Fibroblast of villous mesenchyme (primary cell): ENCODE measurements at regions not wholly inside any gene's neighbourhood (a gene's known extent, or its start where the extent isn't known, plus 50 kb on each side); places are given as distances from the start of the nearest gene placed in this dataset.
A peak's percentile ranks its signal among the peaks of the same experiment; 100 is the strongest.
"Not testable (repeated sequence)": the region's sequence is repeated elsewhere in the genome, so short reads cannot be mapped to it uniquely, and the experiment has no call there.

Experiments used
- DNase-seq: peaks from one replicate; pipeline ENCODE4 v3.0.0-alpha.2; 2010; ENCODE audit warnings: low read depth
- H3K4me3 ChIP-seq: 2 replicates; pipeline ENCODE4 v1.5.1; 2011; ENCODE audit warnings: low read depth, mild to moderate bottlenecking, low read length
- CTCF ChIP-seq: IDR thresholded peaks from 2 replicates; pipeline ENCODE4 v1.5.1; 2012; ENCODE audit warnings: low read depth, mild to moderate bottlenecking, low read length; ENCODE audit not compliant: insufficient read depth

- no peak for TF ChIP-seq CTCF
- H3K4me3 ChIP-seq, result no peak overlapping the region
- peak; percentile 19 for DNase-seq
Observed at GRCh38 chr7:35871856-35872255, 71.0 kb downstream of the SEPTIN7 start.

- no peak for TF ChIP-seq CTCF
- H3K4me3 ChIP-seq, result no peak overlapping the region
- no peak for DNase-seq
Observed at GRCh38 chr7:35874886-35875285, 74.0 kb downstream of the SEPTIN7 start.

GRCh38 chr7:35875292-35875691, 74.4 kb downstream of the SEPTIN7 start:
- TF ChIP-seq CTCF, result no peak

GRCh38 chr7:35878351-35878750, 77.5 kb downstream of the SEPTIN7 start:
- no peak overlapping the region for H3K4me3 ChIP-seq
- no peak for DNase-seq
- TF ChIP-seq CTCF, result no peak

More at GRCh38 chr7:35875292-35875691, 74.4 kb downstream of the SEPTIN7 start:
- H3K4me3 ChIP-seq, result no peak overlapping the region
- DNase-seq, result no peak

GRCh38 chr7:35887430-35887829, 86.6 kb downstream of the SEPTIN7 start:
- not testable (repeated sequence) for DNase-seq, H3K4me3 ChIP-seq

- DNase-seq, result no peak
- TF ChIP-seq CTCF, result no peak
- H3K4me3 ChIP-seq, result no peak overlapping the region
Observed at GRCh38 chr7:35889001-35889400, 88.1 kb downstream of the SEPTIN7 start.

- TF ChIP-seq CTCF, result no peak
- H3K4me3 ChIP-seq, result no peak overlapping the region
- no peak for DNase-seq
Observed at GRCh38 chr7:35889870-35890269, 89.0 kb downstream of the SEPTIN7 start.
